Stomach (tissue), 4 donors: ENCODE measurements at regions not wholly inside any gene's neighbourhood (a gene's known extent, or its start where the extent isn't known, plus 50 kb on each side); places are given as distances from the start of the nearest gene placed in this dataset.
"Not testable (repeated sequence)": the region's sequence is repeated elsewhere in the genome, so short reads cannot be mapped to it uniquely, and the experiment has no call there.

Experiments used
- EP300 ChIP-seq: sonication (generic); formaldehyde crosslinking; IDR thresholded peaks from one replicate; pipeline ENCODE4 v1.6.1; 2017; ENCODE audit warnings: antibody characterized with exemption
- POLR2A ChIP-seq, 4 donors: fragments of 450-650 bp; IDR thresholded peaks; one replicate each; pipeline ENCODE4 v1.6.1; 2016; ENCODE audit warnings: antibody characterized with exemption in 4 of 4, control low read depth in 2 of 4, mild to moderate bottlenecking in 1 of 4, moderate library complexity in 1 of 4
- POLR2AphosphoS5 ChIP-seq, 3 donors: sonication (generic); formaldehyde crosslinking; IDR thresholded peaks; one replicate each; pipeline ENCODE4 v1.6.1; 2016; ENCODE audit warnings: antibody characterized with exemption in 3 of 3
- TF ChIP-seq, protein P1 (sequence below), 7 experiments: fragments of 450-650 bp in 4 of 7; fragments of 200-600 bp in 3 of 7; sonication (generic) in 3 of 7; IDR thresholded peaks; one replicate each; pipeline ENCODE4 v1.5.1; 2016 to 2019; ENCODE audit warnings: antibody characterized with exemption in 7 of 7, control low read depth in 2 of 7, mild to moderate bottlenecking in 1 of 7

DNA sequence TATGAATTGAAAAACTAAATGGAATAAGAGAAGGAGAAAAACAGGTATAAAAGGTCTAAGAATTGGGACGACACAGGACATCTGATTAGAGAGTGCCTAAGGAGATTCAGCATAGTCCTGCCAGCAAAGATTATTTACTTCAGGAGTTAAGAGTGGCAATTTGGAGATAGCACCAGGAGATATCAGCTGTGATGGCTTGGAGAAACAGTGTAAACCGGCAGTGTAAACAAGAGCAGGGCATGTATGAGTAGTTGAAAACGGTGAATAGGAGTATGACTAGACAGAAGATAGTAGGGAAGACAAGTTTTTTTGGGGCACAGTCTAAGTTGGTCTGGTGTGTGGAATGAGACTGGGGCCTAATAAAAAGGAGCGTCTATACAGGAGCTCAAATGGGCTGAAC lies 924.9 kb downstream of the QKI start:
- TF ChIP-seq, protein P1, sequence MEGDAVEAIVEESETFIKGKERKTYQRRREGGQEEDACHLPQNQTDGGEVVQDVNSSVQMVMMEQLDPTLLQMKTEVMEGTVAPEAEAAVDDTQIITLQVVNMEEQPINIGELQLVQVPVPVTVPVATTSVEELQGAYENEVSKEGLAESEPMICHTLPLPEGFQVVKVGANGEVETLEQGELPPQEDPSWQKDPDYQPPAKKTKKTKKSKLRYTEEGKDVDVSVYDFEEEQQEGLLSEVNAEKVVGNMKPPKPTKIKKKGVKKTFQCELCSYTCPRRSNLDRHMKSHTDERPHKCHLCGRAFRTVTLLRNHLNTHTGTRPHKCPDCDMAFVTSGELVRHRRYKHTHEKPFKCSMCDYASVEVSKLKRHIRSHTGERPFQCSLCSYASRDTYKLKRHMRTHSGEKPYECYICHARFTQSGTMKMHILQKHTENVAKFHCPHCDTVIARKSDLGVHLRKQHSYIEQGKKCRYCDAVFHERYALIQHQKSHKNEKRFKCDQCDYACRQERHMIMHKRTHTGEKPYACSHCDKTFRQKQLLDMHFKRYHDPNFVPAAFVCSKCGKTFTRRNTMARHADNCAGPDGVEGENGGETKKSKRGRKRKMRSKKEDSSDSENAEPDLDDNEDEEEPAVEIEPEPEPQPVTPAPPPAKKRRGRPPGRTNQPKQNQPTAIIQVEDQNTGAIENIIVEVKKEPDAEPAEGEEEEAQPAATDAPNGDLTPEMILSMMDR (IDR thresholded peaks at IDR 0.05), result not testable (repeated sequence)
- TF ChIP-seq EP300; POLR2A (IDR thresholded peaks at IDR 0.05); POLR2AphosphoS5 (IDR thresholded peaks at IDR 0.05): not testable (repeated sequence)
